GM12872 (cell line): ENCODE measurements at regions not wholly inside any gene's neighbourhood (a gene's known extent, or its start where the extent isn't known, plus 50 kb on each side); places are given as distances from the start of the nearest gene placed in this dataset.

Source experiments
- CTCF ChIP-seq: IDR thresholded peaks from 3 replicates; pipeline ENCODE4 v1.5.1; 2011; ENCODE audit warnings: low read depth, mild to moderate bottlenecking, low read length, moderate library complexity; ENCODE audit not compliant: insufficient read depth

- TF ChIP-seq CTCF: no peak
Observed at GRCh38 chr5:33223563-33224284, 217.0 kb upstream of the TARS1 start.

- no peak for TF ChIP-seq CTCF
Observed at GRCh38 chr5:33224285-33224961, 216.3 kb upstream of the TARS1 start.

- no peak for TF ChIP-seq CTCF
Observed at GRCh38 chr5:33227247-33227646, 213.5 kb upstream of the TARS1 start.

GRCh38 chr5:33227746-33228145, 213.0 kb upstream of the TARS1 start:
- TF ChIP-seq CTCF: no peak

- no peak for TF ChIP-seq CTCF
Observed at GRCh38 chr5:33228149-33228548, 212.6 kb upstream of the TARS1 start.

GRCh38 chr5:33229216-33229615, 211.5 kb upstream of the TARS1 start:
- no peak for TF ChIP-seq CTCF

GRCh38 chr5:33230467-33231078, 210.2 kb upstream of the TARS1 start:
- no peak for TF ChIP-seq CTCF
